ENCODE measurements at regions not wholly inside any gene's neighbourhood (a gene's known extent, or its start where the extent isn't known, plus 50 kb on each side); places are given as distances from the start of the nearest gene placed in this dataset.

DNA sequence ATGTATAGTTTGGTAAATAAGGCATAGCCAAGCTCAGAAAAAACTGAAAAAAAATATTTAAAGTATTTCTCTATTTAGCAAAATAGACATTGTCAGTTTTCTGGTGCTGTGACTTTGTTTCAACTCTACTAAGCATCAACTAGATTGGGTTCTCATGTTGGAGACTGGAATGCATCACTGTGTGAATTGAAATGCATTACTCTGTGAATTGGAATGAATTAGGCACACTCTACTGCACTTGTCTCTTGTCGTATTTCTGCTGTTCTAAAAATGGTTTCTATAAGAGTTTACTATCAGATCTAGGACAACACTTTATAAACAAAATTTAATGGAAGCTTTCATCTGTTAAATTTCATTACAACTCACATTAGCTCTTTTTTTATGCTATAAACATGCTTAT is 1772.2 kb downstream of the MAT2B start:
- no peak overlapping the region for H3K4me3 Mint-ChIP-seq
- peaks cover 8% of the 10 kb centered on the region for H3K9me3 Mint-ChIP-seq
- no peaks in the 10 kb centered on the region for H3K27me3 Mint-ChIP-seq (ENCODE audit: low read depth)
- DNase-seq (ENCODE audit: low spot score), result no peak
- no peaks in the 10 kb centered on the region for H3K4me1 Mint-ChIP-seq (ENCODE audit: low read depth)
- no peaks in the 10 kb centered on the region for H3K36me3 Mint-ChIP-seq (ENCODE audit: low read depth)
- no peak overlapping the region for H3K27ac Mint-ChIP-seq

DNA sequence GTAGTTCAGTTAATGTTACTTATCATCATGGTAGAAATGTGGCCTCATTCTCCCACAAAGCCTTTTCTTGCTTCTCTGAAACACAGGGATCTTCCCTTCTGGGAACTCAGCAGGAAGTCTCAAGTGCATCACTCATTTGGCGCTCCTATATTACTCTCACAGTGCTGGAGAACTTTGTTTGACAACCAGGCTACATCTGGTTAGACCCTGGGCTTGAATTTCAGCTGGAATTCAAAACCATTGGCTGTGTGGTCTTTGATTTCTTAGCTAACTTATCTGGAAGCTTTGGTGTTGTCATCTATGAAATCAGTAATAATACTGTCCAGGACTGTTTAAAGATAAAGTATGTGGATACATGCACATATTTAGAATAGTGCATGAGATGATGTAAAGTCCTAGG is 1777.1 kb downstream of the MAT2B start:
- no peak for DNase-seq (ENCODE audit: low spot score)
- Mint-ChIP-seq H3K4me3 (no peak overlapping the region), H3K27ac (no peak overlapping the region), H3K9me3 (peaks cover 14% of the 10 kb centered on the region), H3K4me1 (ENCODE audit: low read depth) (no peaks in the 10 kb centered on the region), H3K36me3 (ENCODE audit: low read depth) (no peaks in the 10 kb centered on the region), H3K27me3 (ENCODE audit: low read depth) (no peaks in the 10 kb centered on the region)

DNA sequence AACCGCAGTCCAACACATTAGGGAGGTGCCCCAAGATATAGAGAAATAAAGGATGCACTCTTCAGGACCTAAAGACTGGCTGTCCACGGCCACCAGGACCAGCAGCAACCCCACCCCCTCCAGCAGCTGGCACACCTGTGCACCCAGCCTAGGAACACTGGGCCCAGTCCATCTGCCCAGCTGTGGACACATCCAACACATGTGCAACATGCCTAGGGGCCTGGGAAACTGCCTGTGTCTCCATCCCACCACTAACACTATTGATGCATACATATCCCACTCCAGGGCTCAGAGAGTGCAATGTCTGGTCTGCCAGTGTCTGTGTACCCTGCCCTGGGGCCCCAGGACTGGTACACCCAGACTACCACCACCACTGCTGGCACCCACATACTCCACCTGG is 1781.3 kb downstream of the MAT2B start:
- H3K36me3 Mint-ChIP-seq (ENCODE audit: low read depth), result no peaks in the 10 kb centered on the region
- no peak overlapping the region for H3K4me3 Mint-ChIP-seq
- H3K27me3 Mint-ChIP-seq (ENCODE audit: low read depth), result no peaks in the 10 kb centered on the region
- DNase-seq (ENCODE audit: low spot score), result no peak
- no peaks in the 10 kb centered on the region for H3K4me1 Mint-ChIP-seq (ENCODE audit: low read depth)
- peaks cover 14% of the 10 kb centered on the region for H3K9me3 Mint-ChIP-seq
- H3K27ac Mint-ChIP-seq, result no peak overlapping the region

DNA sequence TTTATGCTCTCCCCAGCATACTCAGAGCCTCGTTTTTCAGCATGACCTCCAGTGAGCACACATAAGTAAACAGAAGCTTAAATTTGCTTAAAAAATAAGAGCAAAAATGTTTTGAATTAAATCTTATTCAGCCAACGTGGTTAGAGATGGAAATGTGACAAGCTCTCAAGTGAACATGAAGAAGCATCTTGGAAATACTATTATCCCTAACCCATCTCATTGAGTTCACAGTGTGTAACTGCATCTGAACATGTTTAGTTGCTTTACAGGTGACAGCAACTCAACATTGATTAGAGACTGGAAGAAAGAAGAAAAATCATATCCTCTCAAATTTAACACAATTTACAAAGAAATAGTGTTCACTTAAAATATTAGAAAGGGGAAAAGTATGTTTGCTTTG is 1785.1 kb downstream of the MAT2B start:
- H3K9me3 Mint-ChIP-seq, result peaks cover 7% of the 10 kb centered on the region
- no peaks in the 10 kb centered on the region for H3K27me3 Mint-ChIP-seq (ENCODE audit: low read depth)
- H3K4me3 Mint-ChIP-seq, result no peak overlapping the region
- H3K27ac Mint-ChIP-seq, result no peak overlapping the region
- no peak for DNase-seq (ENCODE audit: low spot score)
- H3K4me1 Mint-ChIP-seq (ENCODE audit: low read depth), result no peaks in the 10 kb centered on the region
- H3K36me3 Mint-ChIP-seq (ENCODE audit: low read depth), result no peaks in the 10 kb centered on the region

DNA sequence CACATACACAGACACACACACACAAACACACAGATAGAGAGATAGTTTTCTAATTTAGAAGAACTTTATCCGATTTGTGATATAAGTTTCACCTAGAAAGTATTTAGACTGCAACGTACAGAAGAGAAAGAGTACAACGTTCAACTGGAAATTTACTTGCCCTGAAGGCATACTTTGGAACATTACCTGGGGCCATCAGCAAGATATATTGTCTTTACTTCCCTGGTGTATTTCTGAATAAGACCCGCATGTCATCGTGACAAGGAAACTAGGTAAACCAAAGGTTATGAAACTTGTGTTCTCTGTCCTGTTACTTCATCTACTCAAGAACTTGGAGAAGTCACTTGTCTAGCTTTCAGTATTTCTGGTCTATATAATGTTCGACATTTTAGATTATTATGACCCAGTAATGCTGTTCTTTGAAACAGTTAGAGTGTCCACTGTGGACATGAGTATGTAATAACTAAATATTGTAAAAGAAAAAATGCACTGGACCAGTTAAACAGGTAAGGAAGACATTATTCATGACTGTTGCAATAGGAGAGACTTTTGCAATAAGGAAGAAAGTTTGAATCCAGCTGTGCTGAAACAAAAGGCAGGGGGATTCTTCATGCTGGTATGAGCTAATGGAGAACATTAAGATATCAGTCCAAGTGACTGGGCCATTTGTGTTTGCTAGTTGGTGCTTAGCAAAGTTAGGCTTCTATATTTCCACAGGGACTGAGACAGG is 1791.1 kb downstream of the MAT2B start:
- Mint-ChIP-seq H3K9me3 (peaks cover 9% of the 10 kb centered on the region), H3K27me3 (ENCODE audit: low read depth) (no peaks in the 10 kb centered on the region), H3K4me1 (ENCODE audit: low read depth) (no peaks in the 10 kb centered on the region), H3K4me3 (no peak overlapping the region), H3K27ac (no peak overlapping the region), H3K36me3 (ENCODE audit: low read depth) (no peaks in the 10 kb centered on the region)
- DNase-seq (ENCODE audit: low spot score), result no peak

DNA sequence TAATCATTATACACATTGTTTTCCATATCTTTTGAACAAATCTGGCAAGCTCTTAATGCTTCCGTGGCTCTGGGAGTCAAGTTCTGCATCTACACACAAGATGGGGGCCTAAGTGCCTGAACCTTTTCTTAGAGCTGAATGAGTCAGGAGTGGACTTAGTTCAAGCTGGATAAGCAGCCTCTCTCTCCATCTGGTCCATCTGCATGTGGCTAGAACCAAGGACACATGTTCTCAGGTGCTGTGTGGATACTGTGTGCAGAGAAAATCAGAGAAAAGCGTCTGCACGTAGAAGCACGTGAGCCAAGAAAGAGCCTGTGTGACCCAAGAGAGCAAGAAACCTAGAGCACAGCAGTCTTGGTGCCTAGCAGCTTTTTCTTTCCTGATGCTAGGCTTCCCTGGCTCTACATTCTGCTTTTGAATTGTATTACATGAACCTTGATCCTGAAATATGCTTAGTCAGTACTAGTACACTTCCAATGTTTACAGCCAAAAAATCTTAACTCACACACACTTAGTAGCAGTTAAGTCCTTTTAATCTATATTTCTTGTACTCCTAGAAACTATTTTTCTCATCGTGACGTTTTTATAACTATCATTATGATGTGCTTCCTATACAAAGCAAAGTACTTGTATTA is 1798.9 kb downstream of the MAT2B start:
- Mint-ChIP-seq H3K36me3 (ENCODE audit: low read depth) (no peaks in the 10 kb centered on the region), H3K4me1 (ENCODE audit: low read depth) (no peaks in the 10 kb centered on the region)

DNA sequence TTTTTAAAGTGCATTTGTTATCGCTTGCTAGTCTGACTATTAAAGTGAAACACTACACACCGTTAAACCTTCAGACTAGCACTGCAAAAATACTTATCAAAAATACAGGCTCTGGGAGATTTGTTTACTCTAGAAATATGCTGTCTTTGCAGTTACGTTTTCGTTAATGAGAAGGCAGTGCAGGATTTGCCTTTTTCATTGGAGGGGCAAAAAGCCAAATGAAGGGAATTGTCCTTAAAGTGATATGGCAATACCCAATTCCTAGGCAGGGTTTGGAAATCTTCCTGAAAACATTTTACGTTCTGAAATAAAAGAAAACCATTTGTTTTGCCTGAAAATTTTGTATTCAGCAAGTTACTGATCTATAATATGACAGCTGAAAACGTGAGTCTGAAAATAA is 1800.2 kb downstream of the MAT2B start:
- Mint-ChIP-seq H3K36me3 (ENCODE audit: low read depth) (no peaks in the 10 kb centered on the region), H3K9me3 (peaks cover 22% of the 10 kb centered on the region), H3K27me3 (ENCODE audit: low read depth) (no peaks in the 10 kb centered on the region), H3K4me3 (no peak overlapping the region), H3K27ac (no peak overlapping the region), H3K4me1 (ENCODE audit: low read depth) (no peaks in the 10 kb centered on the region)
- DNase-seq (ENCODE audit: low spot score), result no peak

More for the DNA sequence above, 1798.9 kb downstream of the MAT2B start:
- Mint-ChIP-seq H3K27ac (no peak overlapping the region), H3K27me3 (ENCODE audit: low read depth) (no peaks in the 10 kb centered on the region), H3K4me3 (no peak overlapping the region), H3K9me3 (peaks cover 15% of the 10 kb centered on the region)
- DNase-seq (ENCODE audit: low spot score), result no peak

DNA sequence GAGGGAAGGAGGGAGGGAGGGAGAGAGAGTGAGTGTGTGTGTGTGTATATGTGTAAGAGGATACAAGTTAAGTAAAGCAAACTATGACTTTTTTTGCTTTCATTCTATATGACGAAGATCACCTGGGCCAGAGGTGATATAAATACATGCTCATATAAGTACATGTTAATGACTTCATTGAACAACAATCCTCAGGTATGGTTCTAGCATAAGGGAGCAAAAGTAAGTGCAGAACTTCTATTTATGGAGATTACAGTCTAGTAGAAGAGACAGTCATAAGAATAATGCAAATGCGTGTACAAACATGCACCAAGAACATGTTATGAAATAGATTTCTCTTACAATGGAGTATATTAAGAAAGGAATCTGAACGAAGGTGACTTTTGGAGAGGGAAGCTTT is 1804.0 kb downstream of the MAT2B start:
- no peak overlapping the region for H3K27ac Mint-ChIP-seq
- DNase-seq (ENCODE audit: low spot score), result no peak
- peaks cover 18% of the 10 kb centered on the region for H3K9me3 Mint-ChIP-seq
- no peaks in the 10 kb centered on the region for H3K4me1 Mint-ChIP-seq (ENCODE audit: low read depth)
- H3K36me3 Mint-ChIP-seq (ENCODE audit: low read depth), result no peaks in the 10 kb centered on the region
- H3K4me3 Mint-ChIP-seq, result no peak overlapping the region
- no peaks in the 10 kb centered on the region for H3K27me3 Mint-ChIP-seq (ENCODE audit: low read depth)

DNA sequence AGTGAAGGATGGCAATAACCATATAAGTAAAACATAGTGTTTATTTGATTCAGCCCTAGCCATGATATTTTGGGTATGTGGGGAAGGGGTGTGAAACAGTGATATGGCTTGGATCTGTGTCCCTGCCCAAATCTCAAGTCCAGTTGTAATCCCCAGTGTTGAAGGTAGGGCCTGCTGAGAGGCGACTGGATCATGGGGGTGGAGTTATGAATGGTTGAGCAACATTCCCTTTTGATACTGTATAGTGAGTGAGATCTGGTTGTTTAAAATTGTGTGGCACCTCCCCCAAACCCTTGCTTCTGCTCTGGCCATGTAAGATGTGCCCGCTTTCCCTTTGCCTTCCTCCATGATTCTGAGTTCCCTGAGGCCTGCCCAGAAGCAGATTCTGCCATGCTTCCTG is 1804.6 kb downstream of the MAT2B start:
- H3K9me3 Mint-ChIP-seq, result peaks cover 21% of the 10 kb centered on the region
- H3K36me3 Mint-ChIP-seq (ENCODE audit: low read depth), result no peaks in the 10 kb centered on the region
- DNase-seq (ENCODE audit: low spot score), result no peak
- H3K27me3 Mint-ChIP-seq (ENCODE audit: low read depth), result no peaks in the 10 kb centered on the region
- H3K4me3 Mint-ChIP-seq, result no peak overlapping the region
- H3K27ac Mint-ChIP-seq, result no peak overlapping the region
- no peaks in the 10 kb centered on the region for H3K4me1 Mint-ChIP-seq (ENCODE audit: low read depth)

DNA sequence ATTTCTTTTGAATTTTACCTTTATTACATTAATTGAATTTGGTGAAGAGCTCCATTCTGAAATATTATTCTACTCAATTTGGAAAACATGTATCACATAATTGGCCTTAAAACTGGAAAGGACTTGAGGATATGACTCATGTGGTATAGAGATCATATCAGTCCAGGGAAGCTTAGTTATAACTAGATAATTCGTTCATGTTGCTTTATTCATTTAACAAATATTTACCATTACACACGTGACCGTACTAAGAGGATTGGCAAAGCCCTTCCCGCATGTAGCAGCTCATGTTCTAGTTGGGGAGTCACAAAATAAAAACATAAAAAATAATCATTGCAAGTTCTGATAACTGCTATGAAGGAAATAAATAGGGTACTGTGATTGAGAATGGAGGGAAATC is 1816.5 kb downstream of the MAT2B start:
- peaks cover 7% of the 10 kb centered on the region for H3K9me3 Mint-ChIP-seq

DNA sequence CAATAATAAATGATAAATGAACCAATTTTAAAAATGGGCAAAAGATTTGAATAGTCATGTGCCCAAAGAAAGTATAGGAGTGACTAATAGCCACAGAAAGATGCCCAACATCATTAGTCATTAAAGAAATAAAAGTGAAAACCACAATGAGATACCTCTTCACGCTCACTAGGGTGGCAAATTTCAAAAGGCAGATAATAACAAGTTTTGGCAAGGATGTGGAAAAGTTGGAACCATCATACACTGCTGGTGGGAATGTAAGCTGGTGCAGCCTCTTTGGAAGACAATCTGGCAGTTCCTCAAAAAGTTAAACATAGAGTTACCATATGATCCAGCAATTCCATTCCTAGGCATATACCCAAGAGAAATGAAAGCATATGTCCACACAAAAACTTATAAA is 1819.8 kb downstream of the MAT2B start:
- no peak overlapping the region for H3K4me3 Mint-ChIP-seq
- DNase-seq (ENCODE audit: low spot score), result no peak
- no peaks in the 10 kb centered on the region for H3K4me1 Mint-ChIP-seq (ENCODE audit: low read depth)
- no peak overlapping the region for H3K27ac Mint-ChIP-seq
- no peaks in the 10 kb centered on the region for H3K36me3 Mint-ChIP-seq (ENCODE audit: low read depth)
- no peaks in the 10 kb centered on the region for H3K9me3 Mint-ChIP-seq
- no peaks in the 10 kb centered on the region for H3K27me3 Mint-ChIP-seq (ENCODE audit: low read depth)

More for the DNA sequence above, 1816.5 kb downstream of the MAT2B start:
- Mint-ChIP-seq H3K36me3 (ENCODE audit: low read depth) (no peaks in the 10 kb centered on the region), H3K27ac (no peak overlapping the region), H3K4me1 (ENCODE audit: low read depth) (no peaks in the 10 kb centered on the region), H3K4me3 (no peak overlapping the region), H3K27me3 (ENCODE audit: low read depth) (no peaks in the 10 kb centered on the region)
- no peak for DNase-seq (ENCODE audit: low spot score)

DNA sequence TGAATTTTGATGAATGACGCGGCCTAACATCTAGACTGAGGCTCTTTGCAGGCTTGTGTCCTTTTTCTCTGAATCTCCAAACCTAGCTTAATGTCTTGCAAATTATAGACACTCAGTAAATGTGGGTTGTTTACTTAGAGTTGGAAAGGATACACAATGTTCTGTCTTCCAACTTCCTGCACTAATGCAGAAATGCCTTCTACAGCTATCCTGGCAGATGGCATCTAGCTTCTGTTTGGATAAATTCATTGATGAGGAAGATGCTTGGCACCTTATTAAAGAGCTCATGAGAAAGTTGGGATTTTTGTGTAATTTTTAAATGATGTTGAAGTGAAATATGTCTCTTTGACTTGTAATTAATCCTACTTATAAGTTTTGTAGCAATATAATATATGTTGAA is 1822.2 kb downstream of the MAT2B start:
- Mint-ChIP-seq H3K9me3 (no peaks in the 10 kb centered on the region), H3K36me3 (ENCODE audit: low read depth) (no peaks in the 10 kb centered on the region), H3K27ac (no peak overlapping the region), H3K4me3 (no peak overlapping the region), H3K27me3 (ENCODE audit: low read depth) (no peaks in the 10 kb centered on the region), H3K4me1 (ENCODE audit: low read depth) (no peaks in the 10 kb centered on the region)
- no peak for DNase-seq (ENCODE audit: low spot score)

DNA sequence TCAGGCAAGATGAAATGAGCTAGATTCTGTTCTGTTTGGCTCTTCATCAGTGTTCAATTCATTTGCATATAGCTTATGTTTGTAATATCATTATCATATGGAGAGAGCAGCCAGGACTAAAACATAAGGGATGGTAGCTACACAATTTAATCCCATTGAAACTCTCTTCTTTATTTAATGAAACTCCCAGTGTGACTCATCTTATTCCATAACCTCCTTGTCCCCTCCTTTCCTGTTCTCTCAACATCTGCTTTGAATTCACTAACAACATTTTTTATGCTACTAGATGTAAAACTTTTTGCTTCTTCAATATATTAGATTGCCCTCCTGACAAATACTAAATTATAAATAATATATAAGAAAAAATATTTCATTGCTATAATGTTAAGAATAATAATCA is 1823.4 kb downstream of the MAT2B start:
- H3K4me1 Mint-ChIP-seq (ENCODE audit: low read depth), result no peaks in the 10 kb centered on the region
- no peak for DNase-seq (ENCODE audit: low spot score)
- no peaks in the 10 kb centered on the region for H3K9me3 Mint-ChIP-seq
- no peak overlapping the region for H3K27ac Mint-ChIP-seq
- no peak overlapping the region for H3K4me3 Mint-ChIP-seq
- H3K27me3 Mint-ChIP-seq (ENCODE audit: low read depth), result no peaks in the 10 kb centered on the region
- no peaks in the 10 kb centered on the region for H3K36me3 Mint-ChIP-seq (ENCODE audit: low read depth)

DNA sequence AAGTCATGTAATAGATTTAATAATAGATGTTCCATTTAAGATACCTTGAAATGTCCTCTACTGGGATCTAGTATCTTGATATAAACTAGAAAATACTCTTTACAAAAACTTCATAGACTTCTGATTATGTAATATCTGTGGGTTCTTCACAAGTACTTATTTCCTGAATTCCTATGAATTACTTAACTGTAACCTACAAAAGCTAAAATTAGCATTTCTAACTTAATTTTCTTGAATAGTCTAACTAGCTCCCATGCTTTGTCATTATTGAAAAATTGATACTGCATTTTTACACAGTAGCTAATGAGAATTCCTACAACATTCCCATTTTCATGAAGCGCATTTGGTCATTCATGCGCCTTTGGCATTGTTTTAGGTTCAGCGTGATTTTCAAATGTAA is 1828.2 kb downstream of the MAT2B start:
- Mint-ChIP-seq H3K27ac (no peak overlapping the region), H3K9me3 (no peaks in the 10 kb centered on the region), H3K27me3 (ENCODE audit: low read depth) (no peaks in the 10 kb centered on the region), H3K36me3 (ENCODE audit: low read depth) (no peaks in the 10 kb centered on the region), H3K4me3 (no peak overlapping the region), H3K4me1 (ENCODE audit: low read depth) (no peaks in the 10 kb centered on the region)
- no peak for DNase-seq (ENCODE audit: low spot score)

DNA sequence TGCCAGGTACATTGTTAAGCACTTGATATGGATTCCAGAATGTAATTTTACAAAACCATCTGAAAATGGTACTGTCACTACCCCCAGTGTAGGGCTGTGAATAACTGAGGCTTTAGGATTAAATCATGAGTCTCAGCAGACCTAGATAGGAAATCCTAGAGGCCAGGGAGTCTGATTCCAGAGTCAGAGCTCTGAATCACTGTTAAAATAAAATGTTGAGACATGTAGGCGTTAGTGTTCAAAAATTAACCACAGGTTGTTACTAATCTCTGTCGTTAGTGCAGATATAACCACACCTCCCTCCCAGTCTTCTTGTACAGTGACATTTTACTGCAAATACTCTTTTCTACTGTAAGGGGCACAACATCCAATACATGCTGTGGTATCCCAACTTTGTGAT is 1828.8 kb downstream of the MAT2B start:
- Mint-ChIP-seq H3K27ac (no peak overlapping the region), H3K27me3 (ENCODE audit: low read depth) (no peaks in the 10 kb centered on the region), H3K36me3 (ENCODE audit: low read depth) (no peaks in the 10 kb centered on the region), H3K9me3 (no peaks in the 10 kb centered on the region), H3K4me3 (no peak overlapping the region), H3K4me1 (ENCODE audit: low read depth) (no peaks in the 10 kb centered on the region)
- DNase-seq (ENCODE audit: low spot score), result no peak
